ENCODE measurements at regions not wholly inside any gene's neighbourhood (a gene's known extent, or its start where the extent isn't known, plus 50 kb on each side); places are given as distances from the start of the nearest gene placed in this dataset.
A peak's percentile ranks its signal among the peaks of the same experiment; 100 is the strongest.

GRCh38 chr15:62403164-62403809 lies 238.2 kb upstream of the C2CD4B start:
- BruUV-seq (replicated peaks) = no TSS peak
- DNase-seq (ENCODE audit: low spot score) = peak; percentile 27
- H3K27ac ChIP-seq (ENCODE audit: low read depth, low read length, poor library complexity, severe bottlenecking) = no peak overlapping the region
- TF ChIP-seq EZH2 (IDR thresholded peaks at IDR 0.05; ENCODE audit: borderline replicate concordance, low read depth, low read length, poor library complexity, severe bottlenecking) (no peak), CTCF (conservative IDR thresholded peaks at IDR 0.05; ENCODE audit: low read depth, low read length) (no peak)
- intact Hi-C loops (cut with micrococcal nuclease; ENCODE audit: unreplicated experiment) = no loop called here
- ChIA-PET POLR2A (ENCODE audit: low non-redundant PET) (no interaction called here), CTCF (no interaction called here)
- no peak overlapping the region for H3K4me3 ChIP-seq (ENCODE audit: low read depth, low read length, poor library complexity, severe bottlenecking)
- no peaks in the 10 kb centered on the region for H3K4me1 ChIP-seq (ENCODE audit: insufficient read depth, low read length, poor library complexity, severe bottlenecking)
- no peaks in the 10 kb centered on the region for H3K27me3 ChIP-seq (replicated peaks; ENCODE audit: insufficient read depth, low read depth, low read length, poor library complexity)
- peaks cover 10% of the 10 kb centered on the region for H3K9me3 ChIP-seq (ENCODE audit: low read depth, low read length, poor library complexity, severe bottlenecking)
- H3K36me3 ChIP-seq (ENCODE audit: insufficient read depth, low read length, poor library complexity, severe bottlenecking) = no peaks in the 10 kb centered on the region

GRCh38 chr15:62404194-62404985 lies 239.3 kb upstream of the C2CD4B start:
- Histone ChIP-seq H3K27me3 (replicated peaks; ENCODE audit: insufficient read depth, low read depth, low read length, poor library complexity) (no peaks in the 10 kb centered on the region), H3K4me3 (ENCODE audit: low read depth, low read length, poor library complexity, severe bottlenecking) (no peak overlapping the region), H3K9me3 (ENCODE audit: low read depth, low read length, poor library complexity, severe bottlenecking) (peaks cover 3% of the 10 kb centered on the region), H3K27ac (ENCODE audit: low read depth, low read length, poor library complexity, severe bottlenecking) (no peak overlapping the region), H3K4me1 (ENCODE audit: insufficient read depth, low read length, poor library complexity, severe bottlenecking) (no peaks in the 10 kb centered on the region), H3K36me3 (ENCODE audit: insufficient read depth, low read length, poor library complexity, severe bottlenecking) (no peaks in the 10 kb centered on the region)
- BruUV-seq (replicated peaks) = no TSS peak
- no peak for TF ChIP-seq CTCF (conservative IDR thresholded peaks at IDR 0.05; ENCODE audit: low read depth, low read length)
- no peak for TF ChIP-seq EZH2 (IDR thresholded peaks at IDR 0.05; ENCODE audit: borderline replicate concordance, low read depth, low read length, poor library complexity, severe bottlenecking)
- CTCF ChIA-PET = no interaction called here
- no peak for DNase-seq (ENCODE audit: low spot score)
- intact Hi-C loops (cut with micrococcal nuclease; ENCODE audit: unreplicated experiment) = no loop called here
- POLR2A ChIA-PET (ENCODE audit: low non-redundant PET) = no interaction called here

- no peak overlapping the region for H3K4me3 ChIP-seq (ENCODE audit: low read depth, low read length, poor library complexity, severe bottlenecking)
- POLR2A ChIA-PET (ENCODE audit: low non-redundant PET) = interaction anchor here (0.6 kb wide), 1 partner anchor 149 kb away, joined by 6 read pairs; no protein-coding TSS in a partner anchor
Measured at GRCh38 chr15:62406305-62406891, 241.3 kb upstream of the C2CD4B start.

More at GRCh38 chr15:62406305-62406891, 241.3 kb upstream of the C2CD4B start:
- intact Hi-C loops (cut with micrococcal nuclease; ENCODE audit: unreplicated experiment) = no loop called here
- Histone ChIP-seq H3K27me3 (replicated peaks; ENCODE audit: insufficient read depth, low read depth, low read length, poor library complexity) (no peaks in the 10 kb centered on the region), H3K4me1 (ENCODE audit: insufficient read depth, low read length, poor library complexity, severe bottlenecking) (no peaks in the 10 kb centered on the region), H3K27ac (ENCODE audit: low read depth, low read length, poor library complexity, severe bottlenecking) (no peak overlapping the region), H3K9me3 (ENCODE audit: low read depth, low read length, poor library complexity, severe bottlenecking) (no peaks in the 10 kb centered on the region), H3K36me3 (ENCODE audit: insufficient read depth, low read length, poor library complexity, severe bottlenecking) (no peaks in the 10 kb centered on the region)
- no peak for DNase-seq (ENCODE audit: low spot score)
- CTCF ChIA-PET = no interaction called here
- no peak for TF ChIP-seq CTCF (conservative IDR thresholded peaks at IDR 0.05; ENCODE audit: low read depth, low read length)
- no peak for TF ChIP-seq EZH2 (IDR thresholded peaks at IDR 0.05; ENCODE audit: borderline replicate concordance, low read depth, low read length, poor library complexity, severe bottlenecking)
- BruUV-seq (replicated peaks) = no TSS peak

Data from A673 (cell line).